ENCODE measurements at regions not wholly inside any gene's neighbourhood (a gene's known extent, or its start where the extent isn't known, plus 50 kb on each side); places are given as distances from the start of the nearest gene placed in this dataset.

DNA sequence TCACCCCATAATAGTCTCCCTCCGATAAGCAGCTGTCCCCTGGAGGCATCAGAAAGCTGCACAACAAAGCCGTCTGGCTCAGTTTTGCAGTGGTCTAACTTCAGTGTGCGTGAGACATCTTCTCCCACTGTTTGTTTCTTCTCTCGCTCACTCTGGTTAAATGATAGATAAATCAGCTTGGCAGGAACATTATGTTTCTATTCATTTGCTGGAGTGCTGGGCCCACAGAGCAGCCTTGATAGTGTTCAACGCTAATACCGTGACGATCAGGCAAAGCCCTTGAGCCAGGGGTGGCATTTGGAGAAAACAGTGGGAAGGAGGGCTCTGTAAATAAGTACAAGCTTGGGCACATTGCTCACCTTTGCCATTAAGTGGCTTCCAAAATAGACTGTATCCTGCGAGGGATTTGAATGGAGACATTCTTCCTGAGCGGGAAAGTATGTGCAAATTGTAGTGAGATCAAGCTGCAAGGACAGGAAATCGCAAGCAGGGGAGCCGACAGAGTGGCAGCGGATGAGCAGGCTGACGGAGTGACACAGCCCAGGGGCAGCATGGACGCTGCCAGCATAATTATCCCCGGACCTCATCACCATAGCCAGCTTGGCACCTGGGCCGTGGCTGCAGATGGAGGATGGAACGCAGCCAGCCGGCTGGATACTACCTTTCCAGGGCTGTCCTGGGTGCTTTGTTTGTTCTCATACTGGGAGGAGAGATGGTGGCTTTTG lies 256.8 kb upstream of the FZD8 start:
- in situ Hi-C loops (cut with HindIII; ENCODE audit: low sequenced_read_pairs): no loop called here
- H3K4me3 ChIP-seq (ENCODE audit: low read depth, low read length): no peak overlapping the region
- DNase-seq (ENCODE audit: low read depth): no peak
- TF ChIP-seq CTCF (IDR thresholded peaks at IDR 0.05; ENCODE audit: low read depth, low read length, missing control alignments): no peak

DNA sequence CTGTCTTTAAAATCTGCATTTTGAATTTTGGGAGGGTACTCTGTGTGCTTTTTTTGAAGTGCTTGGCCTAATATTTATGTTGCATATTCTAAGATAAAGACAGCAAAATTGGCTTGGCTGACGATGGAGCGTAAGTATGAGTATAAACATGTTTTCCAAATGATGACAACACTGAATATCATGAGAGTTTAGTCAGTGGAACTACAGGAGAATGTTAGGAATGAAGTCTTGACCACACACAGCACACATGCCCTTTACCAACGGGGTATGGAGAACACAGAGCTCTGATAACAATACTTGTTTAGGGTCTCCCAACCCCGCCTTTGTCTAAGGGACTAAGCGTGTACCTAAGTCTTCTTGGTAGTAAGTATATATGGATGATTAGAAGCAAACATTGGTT lies 253.9 kb upstream of the FZD8 start:
- peak; percentile 16 for DNase-seq (ENCODE audit: low read depth)
- H3K4me3 ChIP-seq (ENCODE audit: low read depth, low read length): no peak overlapping the region
- in situ Hi-C loops (cut with HindIII; ENCODE audit: low sequenced_read_pairs): no loop called here
- TF ChIP-seq CTCF (IDR thresholded peaks at IDR 0.05; ENCODE audit: low read depth, low read length, missing control alignments): no peak

GRCh38 chr10:35895331-35895730 lies 253.2 kb upstream of the FZD8 start:
- no peak for TF ChIP-seq CTCF (IDR thresholded peaks at IDR 0.05; ENCODE audit: low read depth, low read length, missing control alignments)
- H3K4me3 ChIP-seq (ENCODE audit: low read depth, low read length): no peak overlapping the region
- DNase-seq (ENCODE audit: low read depth): no peak
- in situ Hi-C loops (cut with HindIII; ENCODE audit: low sequenced_read_pairs): no loop called here

DNA sequence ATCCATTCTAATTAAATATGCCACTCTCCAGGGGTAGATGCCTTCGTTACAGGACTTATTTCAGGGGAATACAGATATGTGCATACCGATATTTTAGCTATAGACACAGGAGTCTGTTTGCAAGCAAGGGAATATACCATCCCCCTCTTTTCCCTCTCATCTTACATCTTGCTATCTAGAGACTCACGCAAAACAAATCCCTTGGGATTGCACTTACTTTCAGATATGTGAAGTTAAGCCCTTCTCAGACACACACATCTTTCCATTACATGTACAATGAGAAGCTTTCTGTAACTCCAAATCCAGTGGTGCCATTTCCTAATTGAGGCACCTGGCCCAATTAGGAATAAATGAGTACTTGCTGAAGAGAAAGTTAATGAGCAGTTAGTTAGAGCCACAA lies 250.4 kb upstream of the FZD8 start:
- no peak for DNase-seq (ENCODE audit: low read depth)
- no peak overlapping the region for H3K4me3 ChIP-seq (ENCODE audit: low read depth, low read length)
- TF ChIP-seq CTCF (IDR thresholded peaks at IDR 0.05; ENCODE audit: low read depth, low read length, missing control alignments): no peak
- in situ Hi-C loops (cut with HindIII; ENCODE audit: low sequenced_read_pairs): no loop called here

GRCh38 chr10:35890676-35891495 lies 248.8 kb upstream of the FZD8 start:
- in situ Hi-C loops (cut with HindIII; ENCODE audit: low sequenced_read_pairs): no loop called here
- no peak for TF ChIP-seq CTCF (IDR thresholded peaks at IDR 0.05; ENCODE audit: low read depth, low read length, missing control alignments)
- DNase-seq (ENCODE audit: low read depth): no peak
- H3K4me3 ChIP-seq (ENCODE audit: low read depth, low read length): no peak overlapping the region

GRCh38 chr10:35889971-35890675 lies 248.0 kb upstream of the FZD8 start:
- TF ChIP-seq CTCF (IDR thresholded peaks at IDR 0.05; ENCODE audit: low read depth, low read length, missing control alignments): no peak
- no peak overlapping the region for H3K4me3 ChIP-seq (ENCODE audit: low read depth, low read length)
- in situ Hi-C loops (cut with HindIII; ENCODE audit: low sequenced_read_pairs): no loop called here
- DNase-seq (ENCODE audit: low read depth): no peak

All from astrocyte of the cerebellum (primary cell).